ENCODE measurements at regions not wholly inside any gene's neighbourhood (a gene's known extent, or its start where the extent isn't known, plus 50 kb on each side); places are given as distances from the start of the nearest gene placed in this dataset.

- TF ChIP-seq CTCF (IDR thresholded peaks at IDR 0.05) (no peak), POLR2A (IDR thresholded peaks at IDR 0.05) (no peak)
Measured at GRCh38 chr10:45154502-45154901, 153.8 kb downstream of the ZNF22 start.

Data from esophagus squamous epithelium (tissue), 4 donors.